DND-41 (cell line): ENCODE measurements at regions not wholly inside any gene's neighbourhood (a gene's known extent, or its start where the extent isn't known, plus 50 kb on each side); places are given as distances from the start of the nearest gene placed in this dataset.

Experiments used
- CTCF ChIP-seq: IDR thresholded peaks from 2 replicates; pipeline ENCODE4 v1.5.1; 2012; ENCODE audit warnings: borderline replicate concordance, low read length, moderate library complexity, mild to moderate bottlenecking; ENCODE audit not compliant: poor library complexity, severe bottlenecking; ENCODE audit errors: extremely low read depth
- EZH2 ChIP-seq: IDR thresholded peaks from 3 replicates; pipeline ENCODE4 v1.6.1; 2012; ENCODE audit warnings: borderline replicate concordance, low read depth, mild to moderate bottlenecking, moderate library complexity, low read length, inconsistent platforms; ENCODE audit not compliant: severe bottlenecking

GRCh38 chr2:34997779-34998178 is 1357.8 kb upstream of the CRIM1 start:
- TF ChIP-seq CTCF (no peak), EZH2 (no peak)
